Fibroblast of skin of left biceps (primary cell): ENCODE measurements at regions not wholly inside any gene's neighbourhood (a gene's known extent, or its start where the extent isn't known, plus 50 kb on each side); places are given as distances from the start of the nearest gene placed in this dataset.

ENCODE experiments used
- DNase-seq, 2 experiments: peaks; one replicate each; pipeline ENCODE4 v3.0.0-alpha.2; 2013; ENCODE audit warnings: low read depth in 2 of 2

GRCh38 chr10:61841338-61841875 lies 60.1 kb upstream of the ARID5B start:
- no peak for DNase-seq

DNA sequence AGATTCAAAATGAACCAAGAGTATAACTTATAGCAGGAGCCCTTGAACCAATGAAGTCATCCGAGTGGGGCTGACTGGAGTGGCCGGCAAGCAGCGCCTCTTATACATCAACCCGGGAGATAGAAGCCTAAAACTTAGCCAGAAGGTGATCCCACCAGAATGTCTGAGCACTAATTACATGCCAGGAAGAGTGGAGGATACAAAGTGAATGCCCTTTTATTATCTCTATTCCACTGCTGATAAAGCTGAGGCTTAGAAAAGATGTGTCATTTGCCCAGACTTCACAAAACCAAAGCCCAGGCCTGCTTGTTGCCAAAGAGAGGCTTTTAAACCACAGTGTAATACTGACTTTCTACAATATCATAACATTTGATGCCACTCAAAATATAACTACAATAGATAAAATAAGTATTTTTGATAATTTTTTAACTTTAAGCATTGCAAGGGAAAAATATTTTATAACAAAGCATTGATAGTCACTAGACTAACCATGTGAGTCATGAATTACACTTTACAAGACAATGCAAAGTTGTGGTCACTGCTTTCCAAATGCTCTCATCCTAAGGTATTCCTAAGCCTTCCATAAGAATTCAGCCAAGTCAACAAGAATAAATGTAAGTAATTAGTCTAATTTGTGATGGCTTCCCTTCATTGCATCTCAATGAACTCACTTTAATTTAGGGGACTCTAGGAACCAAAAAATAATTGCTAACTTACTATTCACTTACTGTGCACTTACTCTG lies 58.6 kb upstream of the ARID5B start:
- DNase-seq: no peak

- no peak for DNase-seq
Measured at GRCh38 chr10:61844116-61844822, 57.2 kb upstream of the ARID5B start.

DNA sequence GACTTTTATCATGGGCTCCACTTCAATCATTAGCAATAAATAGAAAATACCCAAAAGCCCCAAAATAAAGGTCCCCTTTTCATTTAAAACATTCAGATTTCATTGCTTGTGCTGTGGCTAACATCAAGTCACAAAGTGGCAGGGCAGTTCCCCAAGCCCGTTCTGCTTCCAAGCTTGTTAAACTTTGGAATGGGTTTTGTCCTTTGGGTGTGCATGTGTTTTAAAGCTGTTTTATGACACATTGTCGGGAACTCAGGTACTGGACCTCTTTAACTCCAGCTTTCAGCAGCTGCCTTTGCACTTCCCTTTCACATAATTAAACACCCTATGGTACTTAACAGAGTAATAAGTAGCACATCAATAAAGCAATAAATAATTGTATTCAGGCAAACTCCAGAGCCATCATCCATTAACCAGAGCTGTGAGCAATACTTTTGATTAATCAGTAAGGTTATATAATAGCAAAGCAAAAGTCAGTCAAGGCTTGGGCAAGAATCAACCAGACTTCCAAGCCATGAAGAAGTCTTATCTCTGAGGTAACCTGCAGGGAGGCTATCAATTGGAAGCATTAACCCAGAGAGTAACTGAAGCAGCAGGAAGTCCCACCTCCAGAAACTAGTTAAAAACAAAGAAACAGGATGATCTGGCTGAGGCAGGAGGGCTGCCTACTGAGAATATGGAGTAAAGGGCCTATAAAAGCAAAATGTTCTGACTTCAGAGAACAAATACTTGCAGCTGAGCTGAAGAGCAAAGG lies 56.1 kb upstream of the ARID5B start:
- no peak for DNase-seq

- no peak for DNase-seq
Measured at GRCh38 chr10:61845950-61846268, 55.6 kb upstream of the ARID5B start.

DNA sequence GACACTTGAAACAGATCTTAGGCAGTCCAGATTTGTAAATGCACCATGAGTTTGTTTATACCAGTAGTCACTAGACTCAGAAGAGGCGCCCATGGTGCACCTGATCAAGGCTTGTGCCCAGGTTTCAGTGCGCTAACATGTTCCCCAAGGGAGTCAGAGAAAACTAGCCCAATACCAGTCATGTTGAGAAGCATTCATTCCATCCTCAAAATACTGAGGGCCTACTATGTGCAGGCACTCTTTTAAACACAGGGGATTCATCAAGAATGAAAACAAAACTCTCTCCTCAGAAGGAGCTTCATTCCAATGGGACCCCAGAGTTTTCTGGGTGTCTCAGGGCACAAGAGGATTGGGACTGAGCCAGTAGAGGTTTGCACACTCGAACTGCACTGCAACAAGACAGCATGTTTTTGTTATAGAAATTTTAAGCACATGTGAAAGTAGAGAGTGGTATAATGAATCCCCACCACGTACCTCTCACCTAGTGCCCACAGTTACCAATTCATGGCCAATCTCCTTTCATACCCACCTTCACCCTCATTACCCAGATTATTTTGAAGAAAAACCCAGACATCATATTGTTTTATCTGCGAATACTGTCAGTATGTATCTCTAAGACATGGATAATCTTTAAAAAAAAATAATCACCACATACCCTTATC lies 55.0 kb upstream of the ARID5B start:
- DNase-seq: no peak

- DNase-seq: no peak
Measured at GRCh38 chr10:61847087-61847486, 54.4 kb upstream of the ARID5B start.

DNA sequence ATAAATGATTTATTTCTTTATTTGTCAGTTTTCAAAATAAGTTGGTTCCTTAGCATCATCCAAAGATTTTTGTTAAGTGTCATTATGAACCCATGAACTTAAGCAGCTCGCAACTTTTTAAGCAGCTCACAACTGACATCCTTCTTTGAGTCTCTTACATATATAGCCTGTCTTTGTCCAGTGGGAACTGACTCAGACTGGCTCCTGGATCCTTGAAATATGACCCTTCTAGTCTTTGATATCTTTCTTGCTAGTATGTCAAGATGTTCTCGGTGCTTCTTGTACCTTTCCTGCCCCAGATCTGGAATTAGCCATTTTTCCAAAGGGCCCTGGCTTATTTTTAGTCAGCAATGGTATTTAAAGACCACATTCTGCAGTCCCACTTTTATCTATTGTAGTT lies 53.9 kb upstream of the ARID5B start:
- no peak for DNase-seq

DNA sequence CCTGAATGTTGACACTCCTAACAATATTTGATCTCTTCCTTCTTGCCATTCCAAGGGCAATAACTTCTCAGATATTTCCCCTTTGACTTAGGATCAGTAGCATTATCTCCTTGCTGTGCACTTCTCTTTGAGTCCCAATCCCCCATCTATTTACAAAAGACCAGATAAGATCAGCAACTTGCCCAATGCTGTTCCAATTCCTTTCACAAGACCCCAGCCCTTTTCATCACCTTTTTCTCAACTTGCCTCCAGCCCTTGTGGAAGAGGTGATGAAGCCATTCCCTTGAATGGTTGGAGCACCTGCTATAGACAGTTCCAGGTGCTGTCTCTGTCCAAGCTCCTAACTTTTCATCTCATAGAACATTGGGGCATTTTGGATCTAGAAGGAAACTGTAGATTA lies 51.1 kb upstream of the ARID5B start:
- DNase-seq: no peak
